MM.1S (cell line): ENCODE measurements at regions not wholly inside any gene's neighbourhood (a gene's known extent, or its start where the extent isn't known, plus 50 kb on each side); places are given as distances from the start of the nearest gene placed in this dataset.

Experiments used
- DNase-seq: peaks from one replicate; pipeline ENCODE4 v3.0.0-alpha.2; 2015
- H2AFZ ChIP-seq: fragments of 300-600 bp; sonication (generic); 2 replicates; pipeline ENCODE4 v1.6.0; 2016; ENCODE audit warnings: antibody characterized with exemption, low read length
- H3F3A ChIP-seq: fragments of 300-600 bp; sonication (generic); 2 replicates; pipeline ENCODE4 v1.6.1; 2016; ENCODE audit warnings: mild to moderate bottlenecking, antibody characterized with exemption, low read length, moderate library complexity, mixed read lengths; ENCODE audit not compliant: insufficient read depth
- H3K27ac ChIP-seq: fragments of 300-600 bp; sonication (generic); 2 replicates; pipeline ENCODE4 v1.5.1; 2016; ENCODE audit warnings: mild to moderate bottlenecking, low read length
- H3K27me3 ChIP-seq: fragments of 300-600 bp; sonication (generic); replicated peaks from 2 replicates; pipeline ENCODE4 v1.6.0; 2016; ENCODE audit warnings: low read length; ENCODE audit not compliant: insufficient read depth
- H3K36me3 ChIP-seq: fragments of 300-600 bp; sonication (generic); replicated peaks from 2 replicates; pipeline ENCODE4 v1.6.1; 2016; ENCODE audit warnings: mild to moderate bottlenecking, low read length, mixed read lengths; ENCODE audit not compliant: insufficient read depth
- H3K4me1 ChIP-seq: fragments of 300-600 bp; sonication (generic); 2 replicates; pipeline ENCODE4 v1.6.1; 2016; ENCODE audit warnings: low read length, mixed read lengths
- H3K4me2 ChIP-seq: fragments of 300-600 bp; sonication (generic); 2 replicates; pipeline ENCODE4 v1.6.0; 2016; ENCODE audit warnings: low read depth, low read length
- H3K4me3 ChIP-seq: fragments of 300-600 bp; sonication (generic); 2 replicates; pipeline ENCODE4 v1.5.1; 2016; ENCODE audit warnings: low read length, mixed read lengths
- H3K79me2 ChIP-seq: fragments of 300-600 bp; sonication (generic); 2 replicates; pipeline ENCODE4 v1.6.1; 2016; ENCODE audit warnings: mixed run types, low read length, mixed read lengths
- H3K9ac ChIP-seq: fragments of 300-600 bp; sonication (generic); 2 replicates; pipeline ENCODE4 v1.6.1; 2016; ENCODE audit warnings: low read length, mixed read lengths
- H3K9me2 ChIP-seq: fragments of 300-600 bp; sonication (generic); replicated peaks from 2 replicates; pipeline ENCODE4 v1.6.1; 2016; ENCODE audit warnings: mild to moderate bottlenecking, low read length, mixed read lengths; ENCODE audit not compliant: insufficient read depth
- H3K9me3 ChIP-seq: fragments of 300-600 bp; sonication (generic); replicated peaks from 2 replicates; pipeline ENCODE4 v1.6.1; 2016; ENCODE audit warnings: mild to moderate bottlenecking, low read length, mixed read lengths; ENCODE audit not compliant: insufficient read depth
- H4K20me1 ChIP-seq: fragments of 300-600 bp; sonication (generic); 2 replicates; pipeline ENCODE4 v1.6.1; 2016; ENCODE audit warnings: mild to moderate bottlenecking, low read length, moderate library complexity, mixed read lengths; ENCODE audit not compliant: insufficient read depth
- EZH2 ChIP-seq: fragments of 300-600 bp; sonication (generic); optimal IDR thresholded peaks from 2 replicates; pipeline ENCODE3; 2017; ENCODE audit warnings: low read depth, mild to moderate bottlenecking, antibody characterized with exemption, low read length, mixed read lengths
- EZH2phosphoT487 ChIP-seq: fragments of 300-600 bp; sonication (generic); IDR thresholded peaks from 2 replicates; pipeline ENCODE4 v1.6.1; 2018; ENCODE audit warnings: antibody characterized with exemption, low read length
- TF ChIP-seq, protein P1 (sequence below): fragments of 300-600 bp; sonication (generic); IDR thresholded peaks from 2 replicates; pipeline ENCODE4 v1.5.1; 2016; ENCODE audit warnings: antibody characterized with exemption, low read length, mixed read lengths

DNA sequence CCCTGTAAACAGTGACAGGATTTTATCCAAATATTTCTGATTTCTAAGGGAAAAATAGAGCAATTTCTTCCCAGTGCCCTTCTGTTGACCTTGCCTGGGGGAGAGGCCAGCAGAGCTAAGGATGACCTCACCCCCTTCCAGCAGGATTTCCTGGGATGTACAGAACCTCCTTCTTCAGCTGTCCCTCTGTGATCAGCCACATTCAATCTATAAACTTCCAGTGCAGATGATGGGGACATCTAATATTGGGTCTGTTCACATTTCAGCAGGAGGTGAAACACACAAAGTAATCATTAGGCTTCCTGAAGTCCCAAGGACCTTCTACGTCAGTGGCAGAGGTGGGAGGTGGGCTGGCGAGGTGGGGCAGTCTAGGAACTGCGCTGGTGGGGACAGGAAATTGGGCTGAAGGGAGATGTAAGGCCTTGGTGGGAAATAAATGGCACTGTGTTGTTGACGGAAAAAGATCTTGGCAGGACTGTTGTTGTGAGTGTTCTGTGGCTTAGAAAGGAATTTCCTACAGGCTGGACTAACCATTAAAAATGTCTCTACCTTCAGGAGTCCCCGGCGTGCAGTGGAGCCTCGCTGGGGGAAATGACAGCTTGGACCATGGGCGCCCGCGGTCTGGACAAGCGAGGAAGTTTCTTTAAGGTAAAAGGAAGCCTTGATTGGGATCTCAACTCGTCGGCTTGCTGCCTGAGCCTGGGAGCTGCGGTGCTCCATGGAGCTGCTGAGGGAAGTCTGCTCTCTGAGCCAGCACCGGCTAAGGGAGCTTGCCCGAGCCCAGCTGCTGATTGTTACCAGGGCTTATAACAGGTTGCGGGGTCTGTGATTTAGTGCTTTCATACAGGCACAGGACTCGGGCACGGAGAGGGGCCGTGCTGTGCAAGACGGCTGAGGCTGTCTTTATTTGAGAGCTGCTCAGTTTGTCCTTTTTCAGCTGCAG, 127.9 kb upstream of the NAA20 start:
- no peak overlapping the region for H3K9ac ChIP-seq
- H3K4me1 ChIP-seq = no peaks in the 10 kb centered on the region
- no peaks in the 10 kb centered on the region for H3K27me3 ChIP-seq
- H3K27ac ChIP-seq = no peak overlapping the region
- no peaks in the 10 kb centered on the region for H3K36me3 ChIP-seq
- no peaks in the 10 kb centered on the region for H3K9me2 ChIP-seq
- no peak overlapping the region for H2AFZ ChIP-seq
- DNase-seq = no peak
- no peak overlapping the region for H3K4me3 ChIP-seq
- H3K4me2 ChIP-seq = no peak overlapping the region
- no peaks in the 10 kb centered on the region for H4K20me1 ChIP-seq
- TF ChIP-seq EZH2phosphoT487 = no peak
- TF ChIP-seq, protein P1, sequence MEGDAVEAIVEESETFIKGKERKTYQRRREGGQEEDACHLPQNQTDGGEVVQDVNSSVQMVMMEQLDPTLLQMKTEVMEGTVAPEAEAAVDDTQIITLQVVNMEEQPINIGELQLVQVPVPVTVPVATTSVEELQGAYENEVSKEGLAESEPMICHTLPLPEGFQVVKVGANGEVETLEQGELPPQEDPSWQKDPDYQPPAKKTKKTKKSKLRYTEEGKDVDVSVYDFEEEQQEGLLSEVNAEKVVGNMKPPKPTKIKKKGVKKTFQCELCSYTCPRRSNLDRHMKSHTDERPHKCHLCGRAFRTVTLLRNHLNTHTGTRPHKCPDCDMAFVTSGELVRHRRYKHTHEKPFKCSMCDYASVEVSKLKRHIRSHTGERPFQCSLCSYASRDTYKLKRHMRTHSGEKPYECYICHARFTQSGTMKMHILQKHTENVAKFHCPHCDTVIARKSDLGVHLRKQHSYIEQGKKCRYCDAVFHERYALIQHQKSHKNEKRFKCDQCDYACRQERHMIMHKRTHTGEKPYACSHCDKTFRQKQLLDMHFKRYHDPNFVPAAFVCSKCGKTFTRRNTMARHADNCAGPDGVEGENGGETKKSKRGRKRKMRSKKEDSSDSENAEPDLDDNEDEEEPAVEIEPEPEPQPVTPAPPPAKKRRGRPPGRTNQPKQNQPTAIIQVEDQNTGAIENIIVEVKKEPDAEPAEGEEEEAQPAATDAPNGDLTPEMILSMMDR = no peak
- H3K9me3 ChIP-seq = no peaks in the 10 kb centered on the region
- no peaks in the 10 kb centered on the region for H3F3A ChIP-seq
- H3K79me2 ChIP-seq = no peaks in the 10 kb centered on the region

DNA sequence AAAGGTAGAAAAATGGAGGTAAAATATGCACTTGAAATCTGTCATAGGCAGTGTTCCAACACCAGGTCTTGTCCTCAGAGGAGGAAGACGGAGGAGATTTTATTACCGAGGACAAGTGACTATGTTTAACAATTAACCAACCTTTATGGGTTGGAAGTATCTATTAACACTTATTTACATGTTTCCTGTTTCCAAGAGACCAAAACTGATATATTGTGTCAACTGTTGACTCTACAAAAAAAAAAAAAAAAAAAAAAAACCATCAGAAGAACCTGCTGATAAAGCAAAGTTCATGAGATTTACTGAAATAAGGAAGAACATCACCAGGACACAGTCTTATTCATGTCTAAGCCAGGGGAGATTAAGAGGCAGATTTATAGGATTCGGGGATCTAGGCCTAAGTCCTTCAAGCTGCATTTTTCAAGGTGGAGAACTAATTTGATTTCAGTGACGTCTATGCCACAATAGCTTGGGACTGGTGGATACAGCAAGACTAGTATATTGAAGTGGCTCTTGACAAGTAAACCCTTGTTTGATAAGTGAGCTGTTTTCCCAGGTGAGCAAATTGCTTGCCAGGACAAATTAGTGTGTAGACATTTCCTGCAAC, 126.6 kb upstream of the NAA20 start:
- H3K4me1 ChIP-seq = no peaks in the 10 kb centered on the region
- no peaks in the 10 kb centered on the region for H3K9me3 ChIP-seq
- H3K9me2 ChIP-seq = no peaks in the 10 kb centered on the region
- H3K27ac ChIP-seq = no peak overlapping the region
- no peaks in the 10 kb centered on the region for H4K20me1 ChIP-seq
- no peak overlapping the region for H3K9ac ChIP-seq
- H3K79me2 ChIP-seq = no peaks in the 10 kb centered on the region
- no peaks in the 10 kb centered on the region for H3K27me3 ChIP-seq
- DNase-seq = no peak
- no peaks in the 10 kb centered on the region for H3F3A ChIP-seq
- H3K4me2 ChIP-seq = no peak overlapping the region
- no peaks in the 10 kb centered on the region for H3K36me3 ChIP-seq
- TF ChIP-seq EZH2phosphoT487 = no peak
- TF ChIP-seq EZH2 = no peak
- TF ChIP-seq, protein P1 = no peak
- no peak overlapping the region for H2AFZ ChIP-seq
- H3K4me3 ChIP-seq = no peak overlapping the region

DNA sequence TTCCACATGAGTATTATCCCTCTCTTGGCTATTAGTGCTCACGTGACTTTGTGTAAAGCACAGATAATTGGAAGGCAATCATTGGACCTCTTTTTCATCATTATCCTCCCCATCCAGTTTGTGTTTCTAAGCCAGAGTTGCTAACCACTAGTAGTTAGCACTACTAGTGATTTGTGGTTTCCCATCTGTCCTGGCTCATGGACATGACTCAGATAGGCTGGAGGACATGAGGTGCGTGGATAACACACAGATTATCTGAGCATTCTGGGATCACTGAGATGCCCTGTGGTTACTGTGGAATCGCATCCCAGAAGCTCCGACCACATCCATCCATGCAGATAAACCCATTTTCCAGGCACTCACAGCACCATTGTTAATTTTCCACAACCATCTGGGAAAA, 123.8 kb upstream of the NAA20 start:
- Histone ChIP-seq H3K9me2 (no peaks in the 10 kb centered on the region), H3K27me3 (no peaks in the 10 kb centered on the region), H3K4me2 (no peak overlapping the region), H3K4me1 (peaks cover 8% of the 10 kb centered on the region; the same call in 1 of the 2 replicates), H3K36me3 (no peaks in the 10 kb centered on the region), H3K27ac (no peak overlapping the region), H4K20me1 (no peaks in the 10 kb centered on the region), H3K4me3 (no peak overlapping the region), H3F3A (no peaks in the 10 kb centered on the region), H3K9ac (no peak overlapping the region), H3K79me2 (no peaks in the 10 kb centered on the region), H3K9me3 (no peaks in the 10 kb centered on the region), H2AFZ (no peak overlapping the region)
- no peak for TF ChIP-seq EZH2
- no peak for TF ChIP-seq EZH2phosphoT487
- TF ChIP-seq, protein P1 = no peak
- no peak for DNase-seq
